HEK293T (cell line): ENCODE measurements at regions not wholly inside any gene's neighbourhood (a gene's known extent, or its start where the extent isn't known, plus 50 kb on each side); places are given as distances from the start of the nearest gene placed in this dataset.

ENCODE experiments used
- CTCF ChIA-PET: fragments of 350-600 bp; formaldehyde crosslinking; extraction: SDS; loops from one replicate; lab custom pipeline; 2021; ENCODE audit warnings: antibody characterized with exemption, inconsistent platforms; lab: Yijun Ruan, JAX
- POLR2A ChIA-PET: fragments of 350-600 bp; formaldehyde crosslinking; extraction: SDS; loops from one replicate; lab custom pipeline; 2020; ENCODE audit warnings: antibody characterized with exemption, inconsistent platforms; lab: Yijun Ruan, JAX
- DNase-seq: peaks from one replicate; pipeline ENCODE4 v3.0.0; 2012; ENCODE audit warnings: mixed read lengths; ENCODE audit errors: extremely low spot score
- ARNT ChIP-seq: fragments of 450-650 bp; IDR thresholded peaks from 2 replicates; pipeline ENCODE4 v1.6.1; 2017; ENCODE audit warnings: mild to moderate bottlenecking
- BHLHE40 ChIP-seq: fragments of 450-650 bp; IDR thresholded peaks from 2 replicates; pipeline ENCODE4 v1.6.1; 2016; ENCODE audit warnings: mild to moderate bottlenecking, moderate library complexity, borderline replicate concordance
- CTBP1 ChIP-seq: fragments of 450-650 bp; IDR thresholded peaks from 2 replicates; pipeline ENCODE4 v1.6.1; 2016; ENCODE audit warnings: borderline replicate concordance
- ELF4 ChIP-seq: fragments of 450-650 bp; IDR thresholded peaks from 2 replicates; pipeline ENCODE4 v1.6.1; 2017; ENCODE audit warnings: antibody characterized with exemption
- FOXA1 ChIP-seq: fragments of 450-650 bp; IDR thresholded peaks from 2 replicates; pipeline ENCODE4 v1.6.1; 2016; ENCODE audit warnings: mild to moderate bottlenecking
- FOXK2 ChIP-seq: fragments of 450-650 bp; IDR thresholded peaks from 2 replicates; pipeline ENCODE4 v1.6.1; 2016; ENCODE audit warnings: mild to moderate bottlenecking
- FOXM1 ChIP-seq: fragments of 450-650 bp; IDR thresholded peaks from 2 replicates; pipeline ENCODE4 v1.6.1; 2017; ENCODE audit warnings: mild to moderate bottlenecking, borderline replicate concordance
- HDGF ChIP-seq: fragments of 450-650 bp; IDR thresholded peaks from 2 replicates; pipeline ENCODE4 v1.6.1; 2017; ENCODE audit warnings: antibody characterized with exemption, borderline replicate concordance
- L3MBTL2 ChIP-seq: fragments of 450-650 bp; conservative IDR thresholded peaks from 2 replicates; pipeline ENCODE4 v1.6.1; 2016; ENCODE audit warnings: mild to moderate bottlenecking
- LEF1 ChIP-seq: fragments of 450-650 bp; IDR thresholded peaks from 2 replicates; pipeline ENCODE4 v1.6.1; 2017; ENCODE audit warnings: mild to moderate bottlenecking, borderline replicate concordance
- NFRKB ChIP-seq: fragments of 450-650 bp; IDR thresholded peaks from 2 replicates; pipeline ENCODE4 v1.6.1; 2016; ENCODE audit warnings: mild to moderate bottlenecking, moderate library complexity
- PKNOX1 ChIP-seq: fragments of 450-650 bp; IDR thresholded peaks from 2 replicates; pipeline ENCODE4 v1.6.1; 2016
- SP1 ChIP-seq: fragments of 450-650 bp; IDR thresholded peaks from 2 replicates; pipeline ENCODE4 v1.6.1; 2017
- SUZ12 ChIP-seq: fragments of 450-650 bp; IDR thresholded peaks from 2 replicates; pipeline ENCODE4 v1.6.1; 2016; ENCODE audit warnings: mild to moderate bottlenecking
- TARDBP ChIP-seq: fragments of 450-650 bp; IDR thresholded peaks from 2 replicates; pipeline ENCODE4 v1.6.1; 2016
- ZNF384 ChIP-seq: fragments of 450-650 bp; IDR thresholded peaks from 2 replicates; pipeline ENCODE4 v1.6.1; 2016

- DNase-seq, result no peak
- ChIA-PET POLR2A (no interaction called here), CTCF (no interaction called here)
- TF ChIP-seq ZNF384 (no peak), L3MBTL2 (0 out of 2 replicates have a peak, but pooled peaks have one; percentile 18)
Measured at GRCh38 chr5:2131196-2131595, 248.5 kb upstream of the IRX4 start.

DNA sequence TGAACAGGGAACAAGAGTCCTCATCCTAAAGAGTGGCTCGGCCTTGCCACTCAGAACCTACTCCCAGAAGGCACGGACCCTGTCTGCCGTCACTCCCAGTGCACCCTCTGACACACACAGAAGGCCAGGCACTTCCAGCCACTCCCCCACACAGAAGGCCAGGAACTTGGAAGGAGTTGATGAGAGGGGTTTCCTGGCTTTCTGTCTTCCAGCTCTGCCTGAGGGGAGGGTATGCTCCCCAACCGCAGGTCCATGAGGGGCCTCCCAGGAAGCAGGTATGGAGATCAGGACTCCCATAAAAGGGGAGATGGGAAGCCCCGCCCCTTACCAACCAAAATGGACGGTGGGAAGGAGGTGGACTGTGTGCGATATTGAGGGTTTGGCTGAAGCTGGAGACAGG, 247.6 kb upstream of the IRX4 start:
- DNase-seq, result no peak
- CTCF ChIA-PET, result no interaction called here
- POLR2A ChIA-PET, result no interaction called here
- no peak for TF ChIP-seq NFRKB
- TF ChIP-seq PKNOX1, result no peak
- TF ChIP-seq BHLHE40, result no peak
- no peak for TF ChIP-seq FOXA1
- TF ChIP-seq SP1, result no peak
- no peak for TF ChIP-seq FOXM1
- no peak for TF ChIP-seq ELF4
- no peak for TF ChIP-seq LEF1
- no peak for TF ChIP-seq HDGF
- no peak for TF ChIP-seq CTBP1
- TF ChIP-seq ARNT, result no peak
- TF ChIP-seq L3MBTL2, result no peak

DNA sequence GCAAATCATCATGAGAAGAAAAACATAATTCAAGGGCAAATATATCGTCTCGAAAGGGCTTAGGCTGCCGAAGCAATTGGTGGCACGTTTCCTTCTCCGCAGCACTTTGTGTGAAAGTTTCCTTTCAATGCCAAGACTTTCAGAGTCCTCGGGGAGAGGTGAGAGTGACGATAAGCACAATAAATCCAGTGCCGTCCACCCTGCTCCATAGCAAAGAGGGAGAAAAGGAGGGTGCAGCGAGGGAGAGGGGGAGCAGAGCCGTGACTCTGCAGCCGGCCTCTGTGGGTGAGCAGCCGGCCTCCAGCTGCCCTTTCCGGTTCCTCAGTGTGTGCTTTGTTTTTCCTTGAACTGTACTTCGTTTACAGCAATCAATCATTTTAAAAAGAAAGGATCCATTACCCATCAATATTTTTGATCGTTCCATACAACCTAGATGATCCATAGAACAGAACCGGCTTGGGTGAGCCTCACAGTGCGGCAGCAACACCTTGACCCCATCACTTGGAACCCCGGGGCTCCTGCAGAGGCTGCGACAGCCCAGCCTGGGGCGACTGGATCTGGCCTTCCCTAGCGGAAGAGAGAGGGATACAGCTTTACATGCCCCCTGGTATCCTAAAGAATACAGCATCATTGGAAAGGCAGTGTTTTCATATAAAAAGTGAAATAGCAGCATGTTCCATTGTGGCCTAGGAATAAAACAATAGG, 247.0 kb upstream of the IRX4 start:
- DNase-seq, result no peak
- TF ChIP-seq LEF1 (no peak), L3MBTL2 (no peak), BHLHE40 (no peak), NFRKB (no peak), ARNT (no peak), PKNOX1 (no peak), SUZ12 (no peak), ELF4 (no peak), FOXM1 (no peak)
- ChIA-PET CTCF (no interaction called here), POLR2A (no interaction called here)

DNA sequence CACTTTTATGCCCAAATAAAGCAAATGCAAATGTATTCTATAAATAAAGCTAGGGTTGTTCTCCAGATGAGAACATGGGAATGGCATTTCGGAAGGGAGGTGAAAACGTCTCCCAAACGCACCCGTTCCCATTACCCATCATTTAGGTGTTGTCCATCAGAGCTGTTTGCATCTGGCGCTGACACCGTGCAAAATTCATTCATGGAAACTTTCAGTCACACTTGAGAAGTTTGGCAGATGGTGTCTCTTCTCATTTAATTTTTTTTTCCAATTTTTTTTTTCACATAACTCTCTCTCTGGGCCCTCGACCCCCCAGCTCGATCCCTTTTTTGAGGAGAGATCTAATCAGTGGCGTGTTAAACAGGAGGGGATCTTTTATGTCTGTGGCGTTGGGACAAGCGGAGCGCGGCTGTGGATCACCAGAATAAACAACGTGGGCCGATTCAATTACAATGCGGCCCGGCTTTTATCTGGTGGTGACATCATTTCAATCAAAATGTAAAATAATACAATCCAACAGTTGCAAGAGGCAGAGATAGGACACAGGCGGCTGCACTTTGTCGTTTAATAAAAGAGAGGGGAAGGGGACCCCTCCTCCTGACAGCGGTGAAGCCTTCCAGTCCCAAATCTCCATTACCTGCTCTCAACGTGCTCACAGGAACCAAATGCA, 246.1 kb upstream of the IRX4 start:
- no peak for TF ChIP-seq CTBP1
- TF ChIP-seq LEF1, result no peak
- no peak for TF ChIP-seq BHLHE40
- TF ChIP-seq FOXK2, result no peak
- no peak for TF ChIP-seq FOXM1
- TF ChIP-seq NFRKB, result no peak
- TF ChIP-seq PKNOX1, result no peak
- no peak for DNase-seq
- ChIA-PET POLR2A (no interaction called here), CTCF (no interaction called here)

DNA sequence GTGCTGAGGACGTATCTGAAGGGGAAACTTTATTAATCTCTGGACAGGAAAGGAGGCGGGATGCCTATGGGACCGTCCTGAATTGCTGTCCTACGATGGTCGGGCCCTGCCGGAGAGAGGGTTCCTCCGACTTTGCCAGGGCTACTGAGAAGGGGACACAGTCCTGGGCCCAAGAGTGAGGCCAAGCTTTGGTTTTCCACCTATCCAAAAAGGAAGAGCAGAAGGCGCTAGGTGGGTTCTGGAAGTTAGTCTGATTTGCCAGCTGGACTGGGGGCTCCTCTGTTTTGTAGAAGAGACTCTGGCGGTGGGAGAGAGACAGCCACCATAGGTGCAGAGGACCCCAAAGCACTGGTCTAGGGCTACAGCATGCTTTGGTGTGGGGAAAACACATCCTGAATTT, 243.8 kb upstream of the IRX4 start:
- ChIA-PET CTCF (no interaction called here), POLR2A (no interaction called here)
- no peak for DNase-seq

More for the DNA sequence above, 243.8 kb upstream of the IRX4 start:
- no peak for TF ChIP-seq LEF1
- no peak for TF ChIP-seq ELF4
- TF ChIP-seq SP1, result no peak
- no peak for TF ChIP-seq TARDBP
- no peak for TF ChIP-seq HDGF
- no peak for TF ChIP-seq CTBP1
- TF ChIP-seq L3MBTL2, result no peak
- TF ChIP-seq PKNOX1, result no peak
- no peak for TF ChIP-seq ARNT
- no peak for TF ChIP-seq FOXM1
- TF ChIP-seq FOXA1, result no peak
- no peak for TF ChIP-seq FOXK2
- TF ChIP-seq BHLHE40, result no peak
- TF ChIP-seq ZNF384, result no peak
- TF ChIP-seq NFRKB, result no peak
- TF ChIP-seq SUZ12, result no peak
